H1 (cell line): ENCODE measurements at regions not wholly inside any gene's neighbourhood (a gene's known extent, or its start where the extent isn't known, plus 50 kb on each side); places are given as distances from the start of the nearest gene placed in this dataset.
"Not testable (repeated sequence)": the region's sequence is repeated elsewhere in the genome, so short reads cannot be mapped to it uniquely, and the experiment has no call there.

Source experiments
- CTCF ChIA-PET: fragments of 300-600 bp; sonication (Branson Sonifier 250); formaldehyde crosslinking; loops from one replicate; lab custom pipeline; 2021; ENCODE audit not compliant: partially characterized antibody; lab: Charles Lee
- POLR2A ChIA-PET: fragments of 300-600 bp; sonication (Branson Sonifier 250); formaldehyde crosslinking; loops from one replicate; lab custom pipeline; 2021; ENCODE audit warnings: inconsistent platforms; ENCODE audit not compliant: partially characterized antibody; lab: Charles Lee
- DNase-seq, 2 experiments: peaks; one replicate each; pipeline versions ENCODE4 v3.0.0 to v3.0.0-alpha.2; 2010 to 2022; ENCODE audit warnings: low spot score in 2 of 2, low read depth in 1 of 2, mixed read lengths in 1 of 2
- FAIRE-seq: peaks from 2 replicates; lab custom pipeline; 2011; peaks lifted over from hg19 to GRCh38; lab: Jason Lieb, UNC
- H2AFZ ChIP-seq: 2 replicates; pipeline ENCODE4 v1.8.1; 2012; ENCODE audit warnings: low read length, inconsistent platforms
- H2AK5ac ChIP-seq: 2 replicates; pipeline ENCODE4 v1.6.1; 2013; ENCODE audit warnings: low read depth, low read length
- H2BK120ac ChIP-seq: replicated peaks from 2 replicates; pipeline ENCODE3; 2013; ENCODE audit warnings: low read depth, low read length, inconsistent platforms
- H2BK12ac ChIP-seq: 2 replicates; pipeline ENCODE4 v1.6.1; 2013; ENCODE audit warnings: low read depth, low read length
- H2BK15ac ChIP-seq: 2 replicates; pipeline ENCODE4 v1.6.1; 2013; ENCODE audit warnings: low read length
- H2BK20ac ChIP-seq: 2 replicates; pipeline ENCODE4 v1.6.1; 2013; ENCODE audit warnings: low read length
- H2BK5ac ChIP-seq: 2 replicates; pipeline ENCODE4 v1.6.1; 2013; ENCODE audit warnings: low read depth, low read length
- H3K14ac ChIP-seq: 2 replicates; pipeline ENCODE4 v1.6.1; 2013; ENCODE audit warnings: inconsistent platforms; ENCODE audit not compliant: insufficient read length
- H3K18ac ChIP-seq: 2 replicates; pipeline ENCODE4 v1.6.1; 2013; ENCODE audit warnings: low read length; ENCODE audit errors: extremely low read depth
- H3K23ac ChIP-seq: 2 replicates; pipeline ENCODE4 v1.6.1; 2013; ENCODE audit warnings: inconsistent platforms; ENCODE audit not compliant: insufficient read length
- H3K23me2 ChIP-seq: 2 replicates; pipeline ENCODE4 v1.6.1; 2013; ENCODE audit warnings: low read depth, low read length
- H3K27ac ChIP-seq: 2 replicates; pipeline ENCODE4 v1.6.1; 2011; ENCODE audit warnings: low read depth, low read length, inconsistent platforms
- H3K27me3 ChIP-seq, 4 experiments: replicated peaks in 1 of 4; 1 replicate in 1 of 4; 2 replicates in 3 of 4; pipeline versions ENCODE4 v1.6.1 to v1.8.1; 2011 to 2013; ENCODE audit warnings: low read length in 3 of 4, mild to moderate bottlenecking in 3 of 4, inconsistent platforms in 2 of 4, mixed read lengths in 2 of 4, moderate library complexity in 1 of 4; ENCODE audit not compliant: control insufficient read depth in 3 of 4, insufficient read depth in 3 of 4; ENCODE audit errors: extremely low read depth in 1 of 4
- H3K36me3 ChIP-seq, 4 experiments: 2 replicates each; pipeline versions ENCODE4 v1.6.1 to v1.8.1; 2011 to 2013; ENCODE audit warnings: mild to moderate bottlenecking in 4 of 4, low read length in 3 of 4, moderate library complexity in 2 of 4, control low read depth in 1 of 4, inconsistent platforms in 1 of 4; ENCODE audit not compliant: insufficient read depth in 4 of 4, control insufficient read depth in 2 of 4
- H3K4ac ChIP-seq: replicated peaks from 2 replicates; pipeline ENCODE3; 2013; ENCODE audit warnings: low read length, low read depth, mixed read lengths, inconsistent platforms; ENCODE audit not compliant: insufficient read length
- H3K4me1 ChIP-seq, 4 experiments: replicated peaks in 1 of 4; 1 replicate in 1 of 4; 2 replicates in 3 of 4; pipeline versions ENCODE4 v1.6.1 to v1.8.1; 2011 to 2013; ENCODE audit warnings: low read length in 3 of 4, inconsistent platforms in 2 of 4, mixed read lengths in 1 of 4; ENCODE audit not compliant: insufficient read depth in 4 of 4, control insufficient read depth in 3 of 4
- H3K4me2 ChIP-seq, 2 experiments: 2 replicates each; pipeline versions ENCODE4 v1.6.1 to v1.8.1; 2011 to 2013; ENCODE audit warnings: low read depth in 2 of 2, low read length in 2 of 2, control low read depth in 1 of 2, inconsistent platforms in 1 of 2, mild to moderate bottlenecking in 1 of 2; ENCODE audit not compliant: insufficient read depth in 1 of 2
- H3K4me3 ChIP-seq, 4 experiments: fragments of 200-600, 300-600 bp in 1 of 4; sonication (generic), shearing (Covaris generic), sonication (Bioruptor Twin) in 1 of 4; 2 replicates each; pipeline versions ENCODE4 v1.5.1 to v1.8.1; 2011 to 2016; ENCODE audit warnings: low read length in 4 of 4, low read depth in 3 of 4, control low read depth in 2 of 4, inconsistent platforms in 2 of 4, mild to moderate bottlenecking in 2 of 4, mixed read lengths in 1 of 4, moderate library complexity in 1 of 4; ENCODE audit not compliant: insufficient read depth in 2 of 4; ENCODE audit errors: extremely low read depth in 1 of 4
- H3K56ac ChIP-seq: replicated peaks from 2 replicates; pipeline ENCODE3; 2013; ENCODE audit warnings: low read depth, mild to moderate bottlenecking, mixed read lengths, low read length, inconsistent platforms; ENCODE audit not compliant: insufficient read length
- H3K79me1 ChIP-seq: 2 replicates; pipeline ENCODE4 v1.6.1; 2013; ENCODE audit warnings: low read depth, low read length, control low read depth
- H3K79me2 ChIP-seq, 2 experiments: 2 replicates each; pipeline versions ENCODE4 v1.6.1 to v1.8.1; 2012 to 2013; ENCODE audit warnings: low read length in 2 of 2, mild to moderate bottlenecking in 2 of 2, inconsistent platforms in 1 of 2; ENCODE audit not compliant: insufficient read depth in 2 of 2, control insufficient read depth in 1 of 2
- H3K9ac ChIP-seq, 4 experiments: replicated peaks in 1 of 4; 1 replicate in 1 of 4; 2 replicates in 3 of 4; pipeline versions ENCODE4 v1.6.1 to v1.8.1; 2011 to 2013; ENCODE audit warnings: low read depth in 3 of 4, low read length in 3 of 4, control low read depth in 2 of 4, mild to moderate bottlenecking in 2 of 4, moderate library complexity in 2 of 4, inconsistent platforms in 1 of 4; ENCODE audit errors: extremely low read depth in 1 of 4
- H3K9me3 ChIP-seq, 2 experiments: 2 replicates each; pipeline versions ENCODE4 v1.6.1 to v1.8.1; 2012 to 2013; ENCODE audit warnings: mild to moderate bottlenecking in 2 of 2, moderate library complexity in 2 of 2, control low read depth in 1 of 2, inconsistent platforms in 1 of 2, low read depth in 1 of 2, low read length in 1 of 2, mixed read lengths in 1 of 2; ENCODE audit not compliant: insufficient read depth in 2 of 2
- H4K20me1 ChIP-seq, 2 experiments: replicated peaks in 1 of 2; 2 replicates each; pipeline versions ENCODE3 to v1.8.1; 2011 to 2013; ENCODE audit warnings: inconsistent platforms in 2 of 2, low read length in 2 of 2, mild to moderate bottlenecking in 1 of 2; ENCODE audit not compliant: insufficient read depth in 2 of 2, control insufficient read depth in 1 of 2
- H4K5ac ChIP-seq: 2 replicates; pipeline ENCODE4 v1.6.1; 2013; ENCODE audit warnings: low read length, low read depth, mixed read lengths, inconsistent platforms; ENCODE audit not compliant: insufficient read length
- H4K8ac ChIP-seq: 2 replicates; pipeline ENCODE4 v1.8.0; 2013; ENCODE audit warnings: mild to moderate bottlenecking, moderate library complexity, low read length, inconsistent platforms; ENCODE audit not compliant: insufficient read depth; ENCODE audit errors: extremely low read depth
- H4K91ac ChIP-seq: replicated peaks from 2 replicates; pipeline ENCODE3; 2013; ENCODE audit warnings: low read length, mixed read lengths, inconsistent platforms; ENCODE audit not compliant: insufficient read length
- HDAC2 ChIP-seq, 2 experiments: fragments of 300-600 bp in 1 of 2; sonication (generic) in 1 of 2; IDR thresholded peaks; 2 replicates each; pipeline ENCODE4 v1.6.1; 2011 to 2012; ENCODE audit warnings: low read depth in 2 of 2, low read length in 2 of 2, mild to moderate bottlenecking in 2 of 2, moderate library complexity in 2 of 2, borderline replicate concordance in 1 of 2, inconsistent platforms in 1 of 2
- PHF8 ChIP-seq: fragments of 200-600 bp; sonication (generic); conservative IDR thresholded peaks from 2 replicates; pipeline ENCODE4 v1.7.1; 2012; ENCODE audit warnings: low read depth, mild to moderate bottlenecking, inconsistent platforms, low read length, moderate library complexity
- WGBS, 2 experiments: shearing (Covaris generic) in 1 of 2; methylation state at CpG; one replicate each; pipeline versions ENCODE4 v1.1.6 to v1.1.7; 2013 to 2015; ENCODE audit warnings: low lambda C conversion rate in 2 of 2, mixed read lengths in 2 of 2, inconsistent platforms in 1 of 2, low coverage in 1 of 2, missing lambda C conversion rate in 1 of 2; ENCODE audit not compliant: insufficient replicate concordance in 2 of 2, insufficient coverage in 1 of 2, insufficient read length in 1 of 2; ENCODE audit errors: extremely low coverage in 1 of 2, missing lambda C conversion rate in 1 of 2; 5-methylcytosine and 5-hydroxymethylcytosine counted together

DNA sequence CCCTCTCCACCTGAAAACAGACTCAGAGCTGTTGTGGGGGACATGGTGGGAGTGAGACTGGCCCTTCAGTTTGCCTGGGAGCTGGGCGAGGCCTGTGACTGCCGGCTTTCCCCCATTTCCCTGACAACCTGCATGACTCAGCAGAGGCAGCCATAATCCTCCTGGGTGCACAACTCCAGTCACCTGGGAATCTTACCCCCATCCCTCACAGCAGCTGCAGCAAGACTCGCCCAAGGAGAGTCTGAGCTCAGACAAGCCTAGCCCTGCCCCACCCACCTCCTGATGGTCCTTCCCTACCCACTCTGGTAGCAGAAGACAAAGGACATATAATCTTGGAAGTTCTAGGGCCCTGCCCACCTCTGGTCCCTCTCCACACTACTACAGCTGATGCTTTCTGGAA is 207.3 kb upstream of the ARID2 start (continued):
- TF ChIP-seq HDAC2 (IDR thresholded peaks at IDR 0.05; ENCODE audit: borderline replicate concordance in 1 of 2, low read depth in 2 of 2, low read length in 2 of 2) (no peak), PHF8 (no peak)

GRCh38 chr12:45526823-45527222 is 202.7 kb upstream of the ARID2 start:
- H3K56ac ChIP-seq, H3K9me3 ChIP-seq, H2BK5ac ChIP-seq, POLR2A ChIA-PET, H3K4me2 ChIP-seq, H2AFZ ChIP-seq, H3K4ac ChIP-seq, H3K27ac ChIP-seq, H3K14ac ChIP-seq, H2BK12ac ChIP-seq, H4K20me1 ChIP-seq, H4K5ac ChIP-seq, H4K8ac ChIP-seq, H2BK20ac ChIP-seq, H2BK120ac ChIP-seq, H3K4me3 ChIP-seq, H4K91ac ChIP-seq, H3K36me3 ChIP-seq, FAIRE-seq, CTCF ChIA-PET, H3K4me1 ChIP-seq, H3K9ac ChIP-seq, H3K27me3 ChIP-seq, H3K18ac ChIP-seq, H3K23ac ChIP-seq, H2BK15ac ChIP-seq, H2AK5ac ChIP-seq, H3K79me2 ChIP-seq, H3K79me1 ChIP-seq, DNase-seq, H3K23me2 ChIP-seq: not testable (repeated sequence)
- 80% methylated on average over 1 of the region's 1 CpG; no CpG with 5 or more reads in 1 of the 2 experiments for WGBS, 2 experiments
